ENCODE measurements at regions not wholly inside any gene's neighbourhood (a gene's known extent, or its start where the extent isn't known, plus 50 kb on each side); places are given as distances from the start of the nearest gene placed in this dataset.

DNA sequence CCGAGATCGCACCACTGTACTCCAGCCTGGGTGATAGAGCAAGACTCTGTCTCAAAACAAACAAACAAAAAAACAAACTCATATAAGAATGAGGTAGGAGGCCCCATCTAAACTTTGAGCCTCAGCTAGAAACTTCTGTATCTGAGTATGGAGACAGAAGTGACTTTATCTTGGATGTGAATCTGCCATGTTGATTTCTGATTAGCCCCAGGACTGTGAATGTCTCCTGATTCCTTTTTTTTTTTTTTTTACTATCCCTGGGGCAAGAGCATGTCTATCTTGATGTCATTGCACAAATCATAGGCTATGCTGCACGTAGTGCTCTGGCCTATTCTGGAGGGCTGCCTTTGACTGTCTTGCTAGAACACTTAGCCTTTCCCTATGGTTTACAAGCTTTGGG lies 211.0 kb downstream of the PTPRU start (continued):
- TF ChIP-seq EP300 (IDR thresholded peaks at IDR 0.05; ENCODE audit: low read depth in 2 of 2, low read length in 2 of 2) (no peak), EP300 (CRISPR knock-in tag; IDR thresholded peaks at IDR 0.05; ENCODE audit: borderline replicate concordance) (no peak), ZNF44 (CRISPR knock-in tag; IDR thresholded peaks at IDR 0.05) (no peak), TCF7L2 (IDR thresholded peaks at IDR 0.05; ENCODE audit: low read depth, low read length) (no peak), ZNF382 (CRISPR knock-in tag; IDR thresholded peaks at IDR 0.05; ENCODE audit: borderline replicate concordance) (no peak), ZNF562 (CRISPR knock-in tag; IDR thresholded peaks at IDR 0.05; ENCODE audit: borderline replicate concordance) (no peak), ZNF563 (CRISPR knock-in tag; IDR thresholded peaks at IDR 0.05) (no peak), JUNB (CRISPR knock-in tag; IDR thresholded peaks at IDR 0.05; ENCODE audit: borderline replicate concordance) (no peak), U2AF2 (IDR thresholded peaks at IDR 0.05; ENCODE audit: low read depth, low read length) (no peak)

DNA sequence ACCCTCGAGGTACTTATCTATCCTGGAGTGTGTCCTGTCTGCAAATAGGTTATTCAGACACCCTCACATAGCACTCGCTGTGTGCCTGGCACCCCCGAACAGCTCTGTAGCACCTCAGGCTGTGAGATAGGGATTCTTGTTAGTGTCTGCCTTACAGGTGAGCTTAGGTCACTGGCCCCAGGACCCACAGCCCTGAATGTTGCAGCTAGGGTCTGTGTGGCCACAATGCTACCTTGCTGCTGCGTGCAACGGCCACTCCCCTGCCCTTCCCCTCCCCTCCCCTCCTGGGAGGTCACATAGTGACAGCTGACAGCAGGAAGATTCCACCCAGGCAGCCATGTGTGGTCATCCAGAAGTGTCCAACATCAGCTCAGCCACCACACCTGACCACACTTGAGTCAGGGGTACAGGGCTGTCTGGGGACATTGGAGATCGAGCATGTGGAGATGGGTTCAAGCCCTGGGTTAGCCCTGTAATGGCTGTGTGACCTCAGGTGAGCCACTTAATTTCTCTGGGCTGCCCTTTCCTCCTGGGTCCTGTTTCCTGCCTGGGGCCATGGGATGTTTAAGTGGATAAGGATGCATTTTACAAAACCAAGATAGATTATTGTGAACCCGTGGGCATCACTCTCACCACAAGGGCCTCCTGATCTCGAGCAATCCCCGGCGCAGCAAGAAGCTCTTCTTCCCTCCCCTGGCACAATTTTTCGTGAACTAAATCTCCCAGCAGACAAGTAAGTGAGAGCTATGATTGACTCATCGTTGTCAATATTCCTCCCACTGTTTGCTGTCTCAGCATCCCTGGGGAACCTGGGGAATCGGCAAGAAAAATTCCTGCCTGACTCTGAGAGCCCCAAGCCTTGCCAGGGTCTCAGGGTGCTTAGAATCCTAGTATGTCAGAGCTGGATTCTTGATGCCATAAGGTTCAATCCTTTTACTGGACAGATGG lies 208.7 kb downstream of the PTPRU start:
- no peaks in the 10 kb centered on the region for H3K79me2 ChIP-seq (ENCODE audit: insufficient read depth, low read length)
- no peak overlapping the region for H3K27ac ChIP-seq (ENCODE audit: extremely low read length, insufficient read depth, low read length)
- H3K9me3 ChIP-seq (ENCODE audit: low read length): no peaks in the 10 kb centered on the region
- POLR2A ChIA-PET: no interaction called here
- in situ Hi-C loops (cut with HindIII; ENCODE audit: extremely low pct_ligation_motif_present, low pct_unique_long_range_greater_than_20kb) (no loop called here), intact Hi-C loops (cut with micrococcal nuclease; ENCODE audit: unreplicated experiment) (no loop called here)
- H3K4me1 ChIP-seq (ENCODE audit: insufficient read depth, low read length): peaks cover 26% of the 10 kb centered on the region
- no TSS peak for BruUV-seq (replicated peaks)
- FAIRE-seq (no peak), ATAC-seq (no peak), DNase-seq (ENCODE audit: low spot score) (no peak)
- no peak overlapping the region for H3K9ac ChIP-seq (ENCODE audit: insufficient read depth, low read depth, low read length)
- H2AFZ ChIP-seq (ENCODE audit: low read length): no peak overlapping the region
- no peaks in the 10 kb centered on the region for H3K36me3 ChIP-seq (replicated peaks in 1 of 2; ENCODE audit: control insufficient read depth in 1 of 2, insufficient read depth in 2 of 2, low read length in 2 of 2)
- H4K20me1 ChIP-seq (ENCODE audit: insufficient read depth, low read length): no peaks in the 10 kb centered on the region
- TF ChIP-seq RFX5 (IDR thresholded peaks at IDR 0.05; ENCODE audit: low read depth, low read length) (0 out of 2 replicates have a peak, but pooled peaks have one; percentile 27), ZFP91 (CRISPR knock-in tag; IDR thresholded peaks at IDR 0.05; ENCODE audit: borderline replicate concordance) (no peak)
- H3K4me2 ChIP-seq (ENCODE audit: low read depth, low read length): no peak overlapping the region
- CTCF ChIA-PET (ENCODE audit: low intra/inter-chr PET ratio, low total read pairs): no interaction called here
- H3K27me3 ChIP-seq (ENCODE audit: control insufficient read depth in 1 of 2, insufficient read depth in 2 of 2, low read length in 2 of 2): peaks cover 0 to 4% of the 10 kb centered on the region in 2 experiments; a peak in 2 of 5 replicates
- no peak overlapping the region for H3K4me3 ChIP-seq (replicated peaks in 1 of 3; ENCODE audit: insufficient read depth in 1 of 3, low read depth in 2 of 3, low read length in 3 of 3)
- 31% methylated on average over 11 of the region's 13 CpGs for WGBS (ENCODE audit: low lambda C conversion rate)
